Skeletal muscle tissue (tissue), 4 donors: ENCODE measurements at regions not wholly inside any gene's neighbourhood (a gene's known extent, or its start where the extent isn't known, plus 50 kb on each side); places are given as distances from the start of the nearest gene placed in this dataset. TPM values are rescaled to one million over a fixed set of nuclear protein-coding genes. Genes with fewer than 3 reads are reported as not detected.

Source experiments
- H3K27ac ChIP-seq: one replicate; pipeline ENCODE4 v1.7.0; 2013; ENCODE audit warnings: mild to moderate bottlenecking, low read depth, low read length, inconsistent platforms
- H3K27me3 ChIP-seq, 3 donors: one replicate each; pipeline ENCODE4 v1.7.0; 2013; ENCODE audit warnings: low read length in 3 of 3; ENCODE audit not compliant: control insufficient read depth in 3 of 3, insufficient read depth in 3 of 3
- H3K36me3 ChIP-seq, 3 donors: one replicate each; pipeline ENCODE4 v1.7.0; 2013; ENCODE audit warnings: low read length in 3 of 3; ENCODE audit not compliant: control insufficient read depth in 3 of 3, insufficient read depth in 3 of 3
- H3K4me1 ChIP-seq, 3 donors: one replicate each; pipeline ENCODE4 v1.7.0; 2013; ENCODE audit warnings: low read length in 3 of 3, mild to moderate bottlenecking in 3 of 3; ENCODE audit not compliant: control insufficient read depth in 3 of 3, insufficient read depth in 3 of 3
- H3K4me3 ChIP-seq, 3 donors: one replicate each; pipeline ENCODE4 v1.7.0; 2013; ENCODE audit warnings: low read length in 3 of 3
- H3K9ac ChIP-seq, 3 donors: one replicate each; pipeline ENCODE4 v1.7.0; 2013; ENCODE audit warnings: low read length in 3 of 3, mild to moderate bottlenecking in 3 of 3, moderate library complexity in 2 of 3, low read depth in 1 of 3
- H3K9me3 ChIP-seq, 3 donors: one replicate each; pipeline ENCODE4 v1.7.0; 2013; ENCODE audit warnings: low read length in 3 of 3; ENCODE audit not compliant: control insufficient read depth in 3 of 3
- small RNA-seq: library from RNA; depleted of rRNA; stranded (forward); fragments of <200 nt; gene quantifications from one replicate; pipeline ENCODE3, GENCODE V24; 2014
- donor health status: Osteomylitis.

GRCh38 chr14:50055461-50056228 lies 60.7 kb downstream of the VCPKMT start:
- Histone ChIP-seq H3K4me1 (peaks cover 6 to 12% (median 11%) of the 10 kb centered on the region in 3 donors), H3K36me3 (no peaks in the 10 kb centered on the region), H3K27ac (no peak overlapping the region), H3K27me3 (no peaks in the 10 kb centered on the region), H3K9me3 (no peaks in the 10 kb centered on the region), H3K9ac (no peak overlapping the region), H3K4me3 (no peak overlapping the region)

GRCh38 chr14:50056435-50056834 lies 59.9 kb downstream of the VCPKMT start:
- no peak overlapping the region for H3K9ac ChIP-seq
- no peaks in the 10 kb centered on the region for H3K36me3 ChIP-seq
- H3K27me3 ChIP-seq = no peaks in the 10 kb centered on the region
- H3K27ac ChIP-seq = no peak overlapping the region
- no peak overlapping the region for H3K4me3 ChIP-seq
- H3K9me3 ChIP-seq = no peaks in the 10 kb centered on the region
- peaks cover 12 to 18% (median 18%) of the 10 kb centered on the region in 3 donors for H3K4me1 ChIP-seq

DNA sequence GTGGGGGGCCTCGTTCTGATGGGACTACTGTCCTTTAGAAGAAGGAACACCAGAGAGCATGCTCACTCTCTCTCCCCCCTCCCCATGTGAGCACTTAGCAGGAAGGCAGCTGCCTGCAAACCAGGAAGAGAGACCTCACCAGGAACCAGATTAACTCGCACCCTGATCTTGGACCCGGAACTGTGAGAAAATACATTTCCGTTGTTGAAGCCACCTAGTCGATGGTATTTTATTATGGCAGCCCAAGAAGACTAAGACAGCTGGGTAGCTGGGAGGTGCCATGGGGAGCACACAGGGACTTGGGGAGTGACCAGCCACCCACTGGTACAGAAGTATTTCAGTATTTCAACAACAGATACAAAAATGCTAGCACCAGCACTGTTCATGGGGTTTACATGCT lies 59.0 kb downstream of the VCPKMT start:
- Histone ChIP-seq H3K4me3 (no peak overlapping the region), H3K27ac (no peak overlapping the region), H3K9me3 (no peaks in the 10 kb centered on the region), H3K36me3 (no peaks in the 10 kb centered on the region), H3K9ac (no peak overlapping the region), H3K4me1 (peaks cover 20 to 27% (median 24%) of the 10 kb centered on the region in 3 donors), H3K27me3 (no peaks in the 10 kb centered on the region)

GRCh38 chr14:50058113-50058512 lies 58.3 kb downstream of the VCPKMT start:
- Histone ChIP-seq H3K27ac (no peak overlapping the region), H3K27me3 (no peaks in the 10 kb centered on the region), H3K9ac (no peak overlapping the region), H3K4me3 (no peak overlapping the region), H3K36me3 (no peaks in the 10 kb centered on the region), H3K4me1 (peaks cover 20 to 31% (median 24%) of the 10 kb centered on the region in 3 donors), H3K9me3 (no peaks in the 10 kb centered on the region)

Small RNA genes lying in the stretch of these regions (small RNA-seq; reads per million reads assigned to genes)
- gene MIR6076 = not detected
